ENCODE measurements at regions not wholly inside any gene's neighbourhood (a gene's known extent, or its start where the extent isn't known, plus 50 kb on each side); places are given as distances from the start of the nearest gene placed in this dataset.
A peak's percentile ranks its signal among the peaks of the same experiment; 100 is the strongest.

DNA sequence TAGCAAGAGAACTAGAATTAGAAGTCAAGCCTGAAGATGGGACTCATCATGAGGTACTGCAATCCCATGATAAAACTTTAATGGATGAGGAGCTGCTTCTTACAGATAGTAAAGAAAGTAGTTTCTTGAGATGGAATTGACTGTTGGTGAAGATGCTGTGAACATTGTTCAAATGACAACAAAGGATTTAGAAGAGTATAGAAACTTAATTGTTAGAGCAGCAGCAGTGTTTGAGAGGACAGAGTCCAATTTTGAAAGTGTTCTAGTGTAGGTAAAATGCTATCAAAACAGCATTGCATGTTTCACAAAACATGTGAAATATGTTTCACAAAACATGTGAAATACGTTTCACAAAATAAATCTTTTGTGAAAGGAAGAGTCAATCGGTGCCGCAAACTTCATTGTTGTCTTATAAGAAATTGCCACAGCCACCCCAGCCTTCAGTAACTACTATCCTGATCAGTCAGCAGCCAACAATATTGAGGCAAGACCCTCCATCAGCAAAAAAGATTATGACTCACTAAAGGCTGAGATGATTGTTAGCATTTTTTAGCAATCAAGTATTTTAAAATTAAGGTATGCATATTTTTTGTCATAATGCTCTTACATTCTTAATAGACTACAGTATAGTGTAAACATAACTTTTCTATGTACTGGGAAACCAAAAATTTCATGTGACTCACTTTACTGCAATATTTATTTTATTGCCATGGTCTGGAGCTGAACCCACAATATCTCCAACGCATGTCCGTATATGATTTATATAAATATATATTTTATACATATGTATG, 173.4 kb upstream of the BMP4 start:
- DNase-seq (ENCODE audit: low spot score): no peak

DNA sequence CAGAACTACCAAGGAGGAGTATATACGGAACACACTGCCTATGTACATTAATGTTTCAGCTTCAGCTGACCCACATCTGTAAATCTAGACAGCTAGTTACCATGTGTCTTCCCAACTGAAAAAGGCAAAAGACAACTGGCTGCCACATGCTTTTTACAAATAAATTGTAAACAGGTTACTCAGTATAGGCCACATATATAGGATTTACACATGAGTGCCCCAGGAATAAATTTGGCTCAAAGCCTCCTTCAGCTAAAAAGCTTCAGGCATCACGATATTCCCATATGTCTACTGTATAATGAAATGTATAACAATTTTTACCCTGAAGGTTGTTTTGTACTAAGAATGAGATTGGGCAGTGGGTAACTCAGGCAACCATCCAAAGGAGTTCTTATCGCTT, 175.9 kb upstream of the BMP4 start:
- DNase-seq (ENCODE audit: low spot score): no peak

DNA sequence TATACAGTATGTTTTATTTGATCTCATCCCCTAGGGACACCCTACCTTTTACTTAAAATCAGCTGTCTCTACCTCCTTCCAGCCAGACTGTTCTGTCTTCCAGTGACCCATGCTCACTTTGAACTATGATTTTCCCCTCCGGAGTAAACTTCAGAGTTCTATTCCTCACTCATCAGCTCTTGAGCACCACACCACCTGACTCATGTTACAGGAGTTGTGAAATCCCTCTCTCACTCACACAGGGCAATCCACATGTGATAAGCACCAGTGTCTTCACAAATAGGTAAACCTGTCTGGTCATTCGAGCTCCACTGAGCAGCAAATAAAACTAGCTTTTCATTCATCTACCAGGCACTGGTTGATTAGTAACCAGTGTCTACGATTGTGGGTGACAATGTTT, 177.3 kb upstream of the BMP4 start:
- DNase-seq (ENCODE audit: low spot score): no peak

DNA sequence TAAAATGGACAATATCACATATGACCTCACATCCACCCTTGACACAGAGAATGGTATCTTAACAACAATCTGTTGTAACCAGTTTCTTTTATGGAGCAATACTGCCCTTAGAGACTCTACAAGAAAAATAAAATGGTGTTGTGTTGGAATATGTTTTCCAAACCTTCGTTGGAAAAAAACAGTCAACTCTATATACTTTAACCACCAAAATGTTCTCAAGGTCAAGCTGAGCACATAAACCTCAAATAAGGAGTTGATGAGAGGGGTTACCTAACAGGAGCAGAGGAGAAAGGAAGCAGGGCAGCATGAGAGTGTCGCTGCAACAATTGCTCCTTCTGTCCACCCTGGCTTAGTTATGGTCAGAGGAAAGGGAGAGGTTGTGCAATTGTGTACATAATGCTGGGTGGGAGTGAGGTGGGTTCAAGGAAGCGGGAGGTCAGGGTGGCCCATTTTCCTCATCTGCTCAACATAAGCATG, 179.2 kb upstream of the BMP4 start:
- no peak for DNase-seq (ENCODE audit: low spot score)

DNA sequence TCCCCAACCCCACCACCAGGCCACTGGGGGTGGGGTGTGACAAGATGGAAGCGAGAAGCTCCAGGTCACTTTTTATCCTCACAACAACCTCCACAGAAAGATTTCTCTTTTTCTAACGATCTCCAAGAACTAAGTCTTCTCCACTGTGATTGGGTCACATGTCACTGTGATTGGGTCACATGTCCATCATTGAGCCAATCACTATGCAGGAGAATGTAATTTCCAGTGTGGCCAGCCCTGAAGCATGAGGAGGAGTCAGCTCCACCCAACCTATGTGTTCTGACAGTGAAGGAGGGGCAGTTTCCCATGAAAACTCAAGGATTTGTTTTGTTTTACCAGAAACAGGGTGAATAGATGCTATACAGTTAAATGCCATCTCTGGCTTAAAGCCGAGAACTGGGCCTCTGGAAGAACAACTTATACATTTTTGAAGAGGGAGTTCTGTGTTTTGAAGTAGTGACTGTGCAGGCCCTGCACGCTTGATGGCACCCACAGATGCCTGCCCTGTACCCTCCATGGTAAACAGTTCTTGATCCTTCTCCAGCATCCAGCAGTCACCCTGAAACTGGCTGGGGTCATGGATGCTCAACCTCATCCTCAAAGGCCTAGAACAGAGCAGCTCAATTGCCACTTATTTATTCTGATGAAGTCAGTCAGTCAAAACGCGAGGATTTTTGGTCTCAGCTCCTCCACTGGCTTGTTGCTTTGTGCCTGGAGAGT, 180.4 kb upstream of the BMP4 start:
- no peak for DNase-seq (ENCODE audit: low spot score)

DNA sequence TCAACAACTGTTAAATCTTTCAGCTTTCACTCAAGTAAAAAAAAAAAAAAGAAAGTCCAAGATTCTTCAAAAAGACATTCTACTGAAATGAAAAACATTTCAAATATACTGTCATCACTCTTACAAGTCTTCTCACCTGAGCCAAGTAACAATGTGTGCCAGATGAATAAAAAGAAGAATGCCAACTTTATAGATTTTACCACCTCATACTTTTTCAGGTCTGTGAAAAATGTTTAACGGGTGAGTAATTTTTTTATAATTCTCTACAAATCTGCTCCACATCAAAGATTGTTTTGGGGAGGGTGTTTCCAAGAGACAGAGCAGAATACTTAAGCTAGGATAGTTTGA, 181.0 kb upstream of the BMP4 start:
- DNase-seq (ENCODE audit: low spot score): no peak

DNA sequence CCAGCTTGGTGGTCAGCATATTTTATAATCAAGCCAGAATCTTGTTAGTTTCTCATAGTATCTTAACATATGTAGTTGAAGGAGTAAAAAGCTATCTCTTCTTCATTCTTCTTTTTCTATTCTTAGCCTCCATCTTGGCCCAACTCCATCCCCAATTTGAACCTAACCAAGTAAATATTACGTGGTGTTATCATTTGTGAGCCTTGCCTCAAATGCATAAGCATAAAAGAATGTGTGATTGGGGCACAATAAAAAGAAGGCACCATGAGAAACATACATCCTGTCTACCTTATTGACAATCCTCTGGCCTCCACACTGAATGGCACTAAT, 181.4 kb upstream of the BMP4 start:
- no peak for DNase-seq (ENCODE audit: low spot score)

DNA sequence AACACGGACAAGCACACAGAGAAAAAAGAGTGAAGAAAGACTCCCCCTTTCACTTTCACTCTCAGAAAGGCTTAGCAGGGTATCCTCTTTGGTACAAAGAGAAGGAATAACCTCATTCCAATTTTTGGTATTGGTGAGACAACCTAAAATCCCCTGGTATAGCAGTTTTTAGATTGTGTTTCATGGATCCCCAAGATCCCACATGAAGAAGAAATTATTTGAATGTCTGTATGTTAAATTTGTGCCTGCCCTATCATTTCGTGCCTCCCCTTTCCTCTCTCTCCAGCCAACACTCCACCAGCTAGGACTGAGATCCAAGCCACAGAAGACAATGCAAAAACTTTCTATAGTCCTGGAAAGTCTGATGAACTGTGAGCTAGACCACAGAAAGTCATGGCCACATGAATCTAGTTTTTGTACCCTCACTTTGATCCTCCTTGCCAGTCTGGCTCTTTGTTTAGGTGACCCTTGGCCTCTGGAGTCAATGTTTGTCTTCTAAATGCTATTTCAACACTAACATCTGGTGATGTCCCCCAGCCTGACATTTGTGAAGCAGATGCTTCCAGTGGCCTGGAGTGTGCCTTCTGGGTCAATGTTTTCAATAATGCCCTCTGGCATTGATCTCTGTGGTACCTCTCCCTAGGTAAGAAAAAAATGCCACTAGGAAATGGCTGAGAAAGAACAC, 181.9 kb upstream of the BMP4 start:
- DNase-seq (ENCODE audit: low spot score): no peak

DNA sequence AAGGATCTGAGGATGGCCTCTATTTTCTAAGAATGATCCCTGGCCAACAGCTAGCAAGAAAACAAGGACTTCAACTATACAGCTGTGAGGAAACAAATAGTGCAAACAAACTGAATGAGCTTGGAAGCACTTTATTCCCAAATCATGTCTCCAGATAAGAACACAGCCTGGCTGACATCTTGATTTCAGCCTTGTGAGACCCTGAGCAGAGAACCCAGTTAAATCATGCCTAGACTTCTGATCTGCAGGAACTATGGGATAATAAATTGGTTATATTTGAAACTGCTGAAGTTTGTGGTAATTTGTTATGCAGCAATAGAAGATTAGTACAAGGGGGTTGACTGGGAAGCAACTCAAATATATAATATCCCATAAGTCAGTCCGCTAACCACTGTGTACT, 183.9 kb upstream of the BMP4 start:
- no peak for DNase-seq (ENCODE audit: low spot score)

DNA sequence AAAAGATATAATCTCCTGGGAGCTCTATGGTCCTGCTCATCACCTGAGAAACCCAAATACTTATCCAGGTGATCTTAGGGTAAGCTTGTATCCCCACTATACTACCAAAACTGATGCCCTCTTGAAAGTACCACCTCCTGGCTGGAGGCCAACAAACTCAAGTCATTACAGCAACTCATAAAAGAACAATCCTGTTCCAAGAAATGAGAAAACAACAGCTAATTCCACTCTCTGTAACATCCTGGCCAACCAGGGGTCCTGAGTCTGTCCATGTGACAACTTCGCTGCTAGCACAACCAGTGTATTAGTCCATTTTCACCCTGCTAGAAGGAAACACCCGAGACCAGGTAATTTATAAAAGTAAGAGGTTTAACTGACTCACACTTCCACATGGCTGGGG, 190.0 kb upstream of the BMP4 start:
- DNase-seq (ENCODE audit: low spot score): no peak

DNA sequence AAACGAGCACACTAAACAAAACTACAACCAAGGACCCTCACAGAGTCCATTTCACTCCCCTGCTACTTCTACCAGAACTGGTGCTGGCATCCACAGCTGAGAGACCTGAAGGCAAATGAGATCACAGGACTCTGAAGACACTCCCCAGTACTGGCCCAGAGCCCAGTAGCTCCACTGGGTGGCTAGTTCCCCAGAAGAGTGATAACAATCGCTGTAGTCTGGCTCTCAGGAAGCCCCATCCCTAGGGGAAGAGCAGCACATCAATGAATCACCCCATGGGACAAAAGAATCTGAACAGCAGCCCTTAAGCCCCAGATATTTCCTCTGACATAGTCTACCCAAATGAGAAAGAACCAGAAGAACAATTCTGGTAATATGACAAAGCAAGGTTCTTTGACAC, 190.7 kb upstream of the BMP4 start:
- no peak for DNase-seq (ENCODE audit: low spot score)

DNA sequence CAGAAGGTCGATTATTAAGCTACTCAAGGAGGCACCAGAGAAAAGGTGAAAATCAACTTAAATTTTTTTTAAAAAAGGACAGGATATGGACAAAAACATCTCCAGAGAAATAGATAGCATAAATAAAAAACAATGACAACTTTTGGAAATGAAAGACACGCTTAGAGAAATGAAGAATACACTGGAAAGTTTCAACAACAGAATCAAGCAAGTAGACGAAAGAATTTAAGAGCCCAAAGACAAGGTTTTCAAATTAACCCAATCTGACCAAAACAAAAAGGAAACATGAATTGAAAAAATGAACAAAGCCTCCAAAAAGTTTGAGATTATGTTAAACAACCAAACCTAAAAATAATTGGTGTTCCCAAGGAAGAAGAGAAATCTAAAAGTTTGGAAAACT, 191.1 kb upstream of the BMP4 start:
- DNase-seq (ENCODE audit: low spot score): no peak

DNA sequence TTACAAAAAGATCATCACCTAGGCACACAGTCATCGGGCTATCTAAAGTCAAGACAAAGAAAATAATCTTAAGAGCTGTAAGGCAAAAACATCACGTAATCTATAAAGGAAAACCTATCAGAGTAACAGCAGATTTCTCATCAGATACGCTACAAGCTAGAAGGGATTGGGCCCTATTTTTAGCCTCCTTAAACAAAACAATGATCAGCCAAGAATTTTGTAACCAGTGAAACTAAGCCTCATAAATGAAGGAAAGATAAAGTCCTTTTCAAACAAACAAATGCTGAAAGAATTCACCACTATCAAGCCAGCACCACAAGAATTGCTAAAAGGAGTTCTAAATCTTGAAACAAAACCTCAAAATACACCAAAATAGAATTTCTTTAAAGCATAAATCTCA, 191.6 kb upstream of the BMP4 start:
- DNase-seq (ENCODE audit: low spot score): no peak

DNA sequence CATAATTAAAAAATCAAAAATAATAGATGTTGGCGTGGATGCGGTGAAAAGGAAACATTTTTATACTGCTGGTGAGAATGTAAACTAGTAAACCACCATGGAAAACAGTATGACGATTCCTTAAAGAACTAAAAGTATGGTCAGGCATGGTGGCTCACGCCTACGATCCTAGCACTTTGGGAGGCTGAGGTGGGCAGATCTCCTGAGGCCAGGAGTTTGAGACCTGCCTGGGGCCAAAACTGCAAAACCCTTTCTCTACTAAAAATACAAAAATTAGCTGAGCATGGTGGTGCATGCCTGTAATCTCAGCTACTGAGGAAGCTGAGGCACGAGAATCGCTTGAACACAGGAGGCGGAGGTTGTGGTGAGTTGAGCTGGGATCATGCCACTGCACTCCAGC, 195.7 kb upstream of the BMP4 start:
- DNase-seq (ENCODE audit: low spot score): no peak

DNA sequence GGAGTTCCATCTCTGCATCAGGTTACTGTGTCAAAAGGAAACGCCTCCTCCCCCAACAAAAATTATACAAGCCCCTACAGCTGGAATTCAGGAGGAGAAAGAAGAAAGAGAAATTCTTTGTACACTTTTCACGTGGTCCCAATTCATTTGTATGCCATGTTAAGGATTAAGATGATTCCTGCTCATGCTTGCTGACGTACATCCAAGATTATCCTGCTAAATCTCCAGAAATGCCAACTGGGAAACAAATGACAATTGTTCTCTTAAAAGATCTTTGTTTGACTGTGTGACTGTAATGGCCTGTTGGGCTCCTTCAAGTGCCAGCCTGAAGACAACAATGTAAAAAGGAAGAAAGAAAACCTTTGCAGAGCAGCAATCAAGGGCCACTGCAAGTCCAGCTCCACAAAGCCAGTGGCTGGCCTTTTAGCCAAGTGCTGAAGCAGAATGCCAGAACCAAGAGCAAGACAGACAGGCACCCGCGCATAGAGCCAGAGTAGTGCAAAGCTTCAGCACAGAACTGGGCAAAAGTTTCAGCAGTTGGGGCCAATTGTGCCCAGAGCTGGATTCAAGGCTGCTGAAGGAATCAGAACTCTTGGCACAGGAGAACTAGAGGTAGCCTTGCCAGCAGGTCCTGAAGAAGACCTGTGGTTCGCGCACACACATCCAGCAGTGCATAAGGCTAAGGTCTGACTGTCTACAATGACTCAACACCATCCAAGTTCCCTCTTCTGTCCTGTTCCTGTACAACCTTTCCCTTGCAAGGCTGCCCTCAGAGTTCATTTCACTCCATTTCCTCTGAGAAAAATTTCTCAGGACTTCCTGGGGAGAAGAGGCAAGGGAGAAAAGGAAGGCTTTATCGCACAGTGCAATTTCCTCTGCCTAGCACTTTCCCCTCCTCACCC, 209.7 kb upstream of the BMP4 start:
- DNase-seq (ENCODE audit: low spot score): peak; percentile 9

DNA sequence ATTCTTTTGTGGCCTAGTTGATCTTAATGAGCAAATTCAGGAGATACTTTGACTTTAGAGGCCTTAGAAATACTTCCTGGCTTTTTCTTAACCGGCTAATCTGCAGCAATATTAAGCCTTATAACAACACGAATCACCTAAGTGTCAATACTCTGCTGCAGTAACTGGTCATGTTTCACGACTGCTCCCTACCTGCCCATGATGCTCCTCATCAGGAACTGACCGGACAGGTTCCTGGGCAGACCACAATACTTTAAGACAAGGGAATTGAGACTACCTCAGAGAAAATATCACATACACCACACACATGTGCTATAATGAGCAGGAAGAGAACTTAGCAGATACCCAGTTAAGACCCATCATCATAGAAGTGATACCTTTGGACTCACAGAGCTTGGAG, 211.9 kb upstream of the BMP4 start:
- no peak for DNase-seq (ENCODE audit: low spot score)

DNA sequence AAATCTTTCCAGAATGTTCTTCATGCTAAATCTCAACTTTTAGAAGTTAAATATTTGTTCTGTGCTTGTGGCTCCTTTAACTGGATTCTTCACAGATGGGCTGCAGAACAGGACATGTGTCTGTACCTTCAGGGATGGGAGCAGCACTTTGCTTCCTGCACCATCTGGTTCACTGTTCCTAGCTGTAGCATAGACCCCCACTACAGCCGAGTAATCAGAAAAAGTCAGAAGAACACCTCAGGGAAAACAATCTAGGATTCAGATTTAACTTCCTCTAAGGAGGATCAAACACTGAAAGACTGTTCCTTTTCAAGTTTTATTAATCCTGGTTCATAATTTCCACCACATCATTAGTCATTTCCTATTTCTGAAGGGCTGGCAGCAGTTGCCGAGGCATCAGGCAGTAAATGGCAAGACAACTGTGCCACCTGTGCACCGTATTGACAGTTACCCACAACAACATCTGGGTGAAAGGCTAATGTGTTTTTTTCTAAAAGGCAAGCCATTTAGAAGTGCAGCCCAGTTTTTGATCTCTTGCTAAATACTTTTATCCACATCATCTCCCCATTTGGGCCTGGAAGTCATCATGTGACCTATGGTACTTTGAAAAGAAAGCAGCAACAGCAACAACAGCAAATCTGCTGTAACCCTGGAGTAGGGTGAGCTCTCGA, 212.8 kb upstream of the BMP4 start:
- DNase-seq (ENCODE audit: low spot score): no peak

DNA sequence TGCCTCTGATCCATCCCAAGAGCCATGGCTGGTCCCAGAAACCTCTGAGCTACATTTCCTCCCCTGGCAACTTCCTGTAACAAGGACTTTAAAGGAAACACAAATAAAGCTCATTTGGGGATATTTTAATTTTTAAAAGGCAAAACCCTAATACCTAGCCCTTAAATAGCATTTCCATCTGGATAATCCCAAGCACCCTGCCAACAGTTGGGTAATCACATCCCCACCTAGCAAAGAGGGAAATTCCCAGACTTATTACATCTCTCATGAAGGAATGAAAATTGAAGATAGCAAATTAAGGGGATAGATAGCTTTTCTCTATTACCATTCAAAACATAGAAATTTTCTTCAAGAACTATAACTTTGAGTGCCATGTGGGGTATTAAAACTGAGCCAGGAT, 213.7 kb upstream of the BMP4 start:
- no peak for DNase-seq (ENCODE audit: low spot score)

DNA sequence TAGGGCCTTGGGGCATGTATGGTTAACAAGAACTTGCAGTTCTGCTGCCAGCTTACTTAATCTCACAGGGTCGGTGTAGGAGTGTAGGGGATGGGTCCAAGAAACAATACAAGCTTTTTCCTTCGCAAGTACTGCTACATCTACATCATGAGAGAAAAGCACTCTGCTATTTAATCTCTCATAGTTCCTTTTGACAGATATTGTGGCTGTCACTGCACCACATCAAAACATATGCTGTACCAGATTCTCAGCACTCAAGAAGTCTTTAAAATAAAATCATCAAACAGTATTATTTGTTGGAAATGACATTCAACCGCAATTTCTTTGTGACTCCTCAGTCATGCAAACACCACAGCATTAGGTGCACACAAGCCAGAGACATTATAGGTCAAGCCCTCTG, 215.5 kb upstream of the BMP4 start:
- no peak for DNase-seq (ENCODE audit: low spot score)

DNA sequence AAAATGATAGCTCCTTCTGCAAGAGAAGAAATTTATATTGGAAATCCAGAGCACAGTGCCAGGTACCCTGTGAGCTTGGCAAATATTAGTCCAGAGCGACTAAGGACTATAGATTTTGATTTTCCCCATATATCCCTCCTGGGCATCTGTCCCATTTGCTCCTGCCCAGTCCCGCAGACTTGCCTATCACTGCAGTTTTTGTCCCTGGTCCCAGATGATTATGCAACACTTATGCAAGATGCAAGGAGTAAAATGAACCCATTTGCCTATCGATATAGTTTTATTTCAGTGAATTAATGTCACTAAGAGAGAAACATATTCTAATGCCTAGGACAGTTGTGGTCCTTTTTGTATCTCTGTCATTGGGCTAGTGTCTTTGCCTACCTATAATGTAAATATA, 215.9 kb upstream of the BMP4 start:
- DNase-seq (ENCODE audit: low spot score): no peak

DNA sequence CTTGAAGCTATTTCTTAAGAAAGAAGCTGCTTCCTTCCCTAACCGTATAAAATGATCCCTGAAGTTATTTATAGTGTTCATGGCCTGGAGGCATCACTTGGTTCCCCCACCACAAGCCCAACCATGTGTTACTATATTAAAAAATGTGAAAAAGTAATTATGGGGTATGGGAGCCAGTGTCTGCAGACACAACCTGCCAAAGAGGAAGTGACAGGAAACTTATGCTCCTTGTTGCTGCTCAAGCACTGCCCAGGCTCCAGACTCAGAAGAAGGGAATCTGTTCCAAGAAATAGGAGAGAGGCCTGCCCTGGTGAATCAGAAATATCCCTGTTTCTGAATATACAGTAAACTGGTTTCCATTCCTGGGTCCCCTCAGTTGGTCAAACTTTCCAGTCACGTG, 217.2 kb upstream of the BMP4 start:
- DNase-seq (ENCODE audit: low spot score): no peak

DNA sequence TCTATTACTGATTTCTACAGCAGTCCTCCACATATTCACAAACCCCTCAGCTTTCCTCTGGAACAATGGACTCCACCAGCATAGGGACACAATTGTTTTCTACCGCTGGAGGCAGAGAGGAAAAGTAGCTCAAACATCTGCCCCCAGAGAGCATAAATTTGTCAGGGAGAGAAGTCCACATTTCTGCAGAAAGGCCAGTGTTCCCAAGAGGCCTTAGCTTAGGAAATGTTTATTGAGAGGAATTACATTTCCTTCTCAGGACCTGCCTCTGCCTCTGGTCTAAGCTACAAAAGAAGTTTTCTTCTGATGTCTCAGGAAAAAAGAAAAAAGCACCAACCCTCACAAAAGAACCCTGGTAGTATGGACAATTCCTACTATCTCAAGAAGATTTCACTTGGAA, 217.8 kb upstream of the BMP4 start:
- no peak for DNase-seq (ENCODE audit: low spot score)

Data from putamen (tissue), 1 donor.